H9 (cell line): ENCODE measurements at regions not wholly inside any gene's neighbourhood (a gene's known extent, or its start where the extent isn't known, plus 50 kb on each side); places are given as distances from the start of the nearest gene placed in this dataset.

Experiments used
- DNase-seq: peaks from one replicate; pipeline ENCODE4 v3.0.0-alpha.2; 2017
- H2AFZ ChIP-seq: one replicate; pipeline ENCODE4 v1.6.1; 2013; ENCODE audit warnings: mild to moderate bottlenecking, low read length, control low read depth, moderate library complexity
- H2AK5ac ChIP-seq: 2 replicates; pipeline ENCODE4 v1.6.1; 2013; ENCODE audit warnings: low read length, control low read depth, mixed read lengths; ENCODE audit not compliant: insufficient read length
- H2BK120ac ChIP-seq: one replicate; pipeline ENCODE4 v1.6.1; 2013; ENCODE audit warnings: low read depth, mild to moderate bottlenecking, low read length, control low read depth, inconsistent platforms; ENCODE audit not compliant: poor library complexity, severe bottlenecking
- H2BK12ac ChIP-seq: 2 replicates; pipeline ENCODE4 v1.6.1; 2013; ENCODE audit warnings: low read length, control low read depth, mixed read lengths, low read depth; ENCODE audit not compliant: insufficient read length
- H2BK15ac ChIP-seq: 2 replicates; pipeline ENCODE4 v1.6.1; 2013; ENCODE audit warnings: low read depth, low read length, control low read depth
- H2BK20ac ChIP-seq: one replicate; pipeline ENCODE4 v1.6.1; 2013; ENCODE audit warnings: low read depth, mild to moderate bottlenecking, low read length, control low read depth, inconsistent platforms; ENCODE audit not compliant: poor library complexity, severe bottlenecking
- H2BK5ac ChIP-seq: 2 replicates; pipeline ENCODE4 v1.6.1; 2013; ENCODE audit warnings: low read length, control low read depth, mixed read lengths; ENCODE audit not compliant: insufficient read length
- H3K14ac ChIP-seq: 2 replicates; pipeline ENCODE4 v1.6.1; 2013; ENCODE audit warnings: low read length, control low read depth; ENCODE audit not compliant: insufficient read depth
- H3K18ac ChIP-seq: 2 replicates; pipeline ENCODE4 v1.6.1; 2013; ENCODE audit warnings: low read depth, mild to moderate bottlenecking, mixed read lengths, low read length, control low read depth; ENCODE audit not compliant: insufficient read length
- H3K23ac ChIP-seq: 2 replicates; pipeline ENCODE4 v1.6.1; 2013; ENCODE audit warnings: low read length, control low read depth, mixed read lengths, low read depth; ENCODE audit not compliant: insufficient read length
- H3K23me2 ChIP-seq: 2 replicates; pipeline ENCODE4 v1.6.1; 2013; ENCODE audit warnings: low read depth, mild to moderate bottlenecking, mixed read lengths, low read length, control low read depth; ENCODE audit not compliant: insufficient read length, poor library complexity, severe bottlenecking
- H3K27ac ChIP-seq: 2 replicates; pipeline ENCODE4 v1.5.1; 2013; ENCODE audit warnings: low read length, control low read depth, mixed read lengths, low read depth; ENCODE audit not compliant: insufficient read length
- H3K27me3 ChIP-seq: 2 replicates; pipeline ENCODE4 v1.6.1; 2013; ENCODE audit warnings: low read length, control low read depth, inconsistent platforms; ENCODE audit not compliant: insufficient read depth
- H3K4ac ChIP-seq: 2 replicates; pipeline ENCODE4 v1.6.1; 2013; ENCODE audit warnings: low read depth, mild to moderate bottlenecking, control low read depth, inconsistent platforms, low read length, moderate library complexity
- H3K4me1 ChIP-seq: 2 replicates; pipeline ENCODE4 v1.6.1; 2013; ENCODE audit warnings: low read length, control low read depth, inconsistent platforms; ENCODE audit not compliant: insufficient read depth
- H3K4me2 ChIP-seq: 2 replicates; pipeline ENCODE4 v1.6.1; 2013; ENCODE audit warnings: low read length, control low read depth, mixed read lengths; ENCODE audit not compliant: insufficient read length, insufficient read depth
- H3K56ac ChIP-seq: 2 replicates; pipeline ENCODE4 v1.6.1; 2013; ENCODE audit warnings: low read depth, mild to moderate bottlenecking, mixed read lengths, low read length, control low read depth; ENCODE audit not compliant: insufficient read length
- H3K79me1 ChIP-seq: 2 replicates; pipeline ENCODE4 v1.6.1; 2013; ENCODE audit warnings: low read depth, mild to moderate bottlenecking, moderate library complexity, low read length, control low read depth, inconsistent platforms; ENCODE audit not compliant: insufficient read depth, poor library complexity, severe bottlenecking
- H3K79me2 ChIP-seq: 2 replicates; pipeline ENCODE4 v1.6.1; 2013; ENCODE audit warnings: low read length, control low read depth, inconsistent platforms; ENCODE audit not compliant: insufficient read depth
- H3K9ac ChIP-seq: 2 replicates; pipeline ENCODE4 v1.6.1; 2013; ENCODE audit warnings: low read length, control low read depth, mixed read lengths; ENCODE audit not compliant: insufficient read length; ENCODE audit errors: extremely low read depth
- H3K9me3 ChIP-seq: one replicate; pipeline ENCODE4 v1.6.1; 2013; ENCODE audit warnings: low read depth, low read length, inconsistent platforms; ENCODE audit not compliant: control insufficient read depth
- H3T11ph ChIP-seq: one replicate; pipeline ENCODE4 v1.6.1; 2013; ENCODE audit warnings: mild to moderate bottlenecking, low read length, control low read depth, inconsistent platforms
- H4K20me1 ChIP-seq: one replicate; pipeline ENCODE4 v1.6.1; 2013; ENCODE audit not compliant: control insufficient read depth, insufficient read length, insufficient read depth
- H4K5ac ChIP-seq: 2 replicates; pipeline ENCODE4 v1.6.1; 2013; ENCODE audit warnings: low read depth, mild to moderate bottlenecking, mixed read lengths, low read length, control low read depth; ENCODE audit not compliant: insufficient read length
- H4K8ac ChIP-seq: replicated peaks from 2 replicates; pipeline ENCODE4 v1.6.1; 2013; ENCODE audit warnings: low read length, control low read depth, mixed read lengths, low read depth; ENCODE audit not compliant: insufficient read length
- H4K91ac ChIP-seq: 2 replicates; pipeline ENCODE4 v1.6.1; 2013; ENCODE audit warnings: low read depth, mild to moderate bottlenecking, moderate library complexity, mixed read lengths, low read length, control low read depth; ENCODE audit not compliant: insufficient read length
- H3K27ac Mint-ChIP-seq, 3 experiments: 2 replicates in 2 of 3; 3 replicates in 1 of 3; pipeline ENCODE4 v1.8.0; 2020 to 2021; ENCODE audit warnings: mixed read lengths in 3 of 3, mild to moderate bottlenecking in 1 of 3, moderate library complexity in 1 of 3
- H3K27me3 Mint-ChIP-seq: 2 replicates; pipeline ENCODE4 v1.8.0; 2021; ENCODE audit warnings: low read depth, mild to moderate bottlenecking, moderate library complexity, mixed read lengths
- H3K36me3 Mint-ChIP-seq, 3 experiments: 2 replicates in 2 of 3; 3 replicates in 1 of 3; pipeline ENCODE4 v1.8.0; 2020 to 2021; ENCODE audit warnings: low read depth in 3 of 3, mixed read lengths in 3 of 3; ENCODE audit not compliant: insufficient read depth in 1 of 3
- H3K4me1 Mint-ChIP-seq, 2 experiments: 2 replicates each; pipeline ENCODE4 v1.8.0; 2020; ENCODE audit warnings: mixed read lengths in 2 of 2
- H3K4me3 Mint-ChIP-seq, 2 experiments: 2 replicates in 1 of 2; 3 replicates in 1 of 2; pipeline ENCODE4 v1.8.0; 2020 to 2021; ENCODE audit warnings: mild to moderate bottlenecking in 2 of 2, mixed read lengths in 2 of 2, moderate library complexity in 1 of 2
- H3K9me3 Mint-ChIP-seq, 2 experiments: 2 replicates in 1 of 2; 3 replicates in 1 of 2; pipeline ENCODE4 v1.8.0; 2020; ENCODE audit warnings: mild to moderate bottlenecking in 2 of 2, mixed read lengths in 2 of 2, moderate library complexity in 1 of 2
- CTCF ChIP-seq: fragments of 200-600 bp; sonication (generic); conservative IDR thresholded peaks from 3 replicates; pipeline ENCODE4 v1.8.0; 2021; ENCODE audit warnings: antibody characterized with exemption, mild to moderate bottlenecking
- WGBS: extraction: QIAGEN DNeasy Blood & Tissue Kit; methylation state at CpG from one replicate; pipeline ENCODE4 v1.1.7; 2013; ENCODE audit warnings: missing lambda C conversion rate, low lambda C conversion rate, mixed read lengths; ENCODE audit not compliant: insufficient read length; ENCODE audit errors: extremely low coverage; 5-methylcytosine and 5-hydroxymethylcytosine counted together

- Histone ChIP-seq H3K27me3 (no peaks in the 10 kb centered on the region), H3K4ac (no peak overlapping the region), H2BK12ac (no peak overlapping the region), H3K79me2 (no peaks in the 10 kb centered on the region), H4K20me1 (no peaks in the 10 kb centered on the region), H3K23ac (no peak overlapping the region), H3K23me2 (no peaks in the 10 kb centered on the region), H2AK5ac (no peak overlapping the region), H3K14ac (no peak overlapping the region), H4K5ac (no peak overlapping the region), H3T11ph (no peak overlapping the region), H4K8ac (no peak overlapping the region), H2AFZ (no peak overlapping the region), H3K4me1 (no peaks in the 10 kb centered on the region), H2BK20ac (no peak overlapping the region), H3K4me2 (no peak overlapping the region), H2BK5ac (no peak overlapping the region), H3K79me1 (no peaks in the 10 kb centered on the region), H3K27ac (no peak overlapping the region), H3K56ac (no peak overlapping the region), H3K9ac (no peak overlapping the region), H3K18ac (no peak overlapping the region), H4K91ac (no peak overlapping the region), H2BK120ac (no peak overlapping the region), H2BK15ac (no peak overlapping the region), H3K9me3 (no peaks in the 10 kb centered on the region)
- Mint-ChIP-seq H3K36me3 (peaks cover 12 to 25% (median 22%) of the 10 kb centered on the region in 3 experiments), H3K4me1 (peaks cover 2 to 7% of the 10 kb centered on the region in 2 experiments), H3K4me3 (no peak overlapping the region), H3K27ac (no peak overlapping the region), H3K9me3 (peaks cover 21 to 28% of the 10 kb centered on the region in 2 experiments), H3K27me3 (no peaks in the 10 kb centered on the region)
- peak; percentile 34 for DNase-seq
- peak; percentile 42; the same call in 2 of the 3 replicates for TF ChIP-seq CTCF
- no CpG with 5 or more reads among the region's 4 CpGs for WGBS
Measured at GRCh38 chr6:140893432-140893831, 1239.3 kb upstream of the GJE1 start.
